ENCODE measurements at regions not wholly inside any gene's neighbourhood (a gene's known extent, or its start where the extent isn't known, plus 50 kb on each side); places are given as distances from the start of the nearest gene placed in this dataset.

DNA sequence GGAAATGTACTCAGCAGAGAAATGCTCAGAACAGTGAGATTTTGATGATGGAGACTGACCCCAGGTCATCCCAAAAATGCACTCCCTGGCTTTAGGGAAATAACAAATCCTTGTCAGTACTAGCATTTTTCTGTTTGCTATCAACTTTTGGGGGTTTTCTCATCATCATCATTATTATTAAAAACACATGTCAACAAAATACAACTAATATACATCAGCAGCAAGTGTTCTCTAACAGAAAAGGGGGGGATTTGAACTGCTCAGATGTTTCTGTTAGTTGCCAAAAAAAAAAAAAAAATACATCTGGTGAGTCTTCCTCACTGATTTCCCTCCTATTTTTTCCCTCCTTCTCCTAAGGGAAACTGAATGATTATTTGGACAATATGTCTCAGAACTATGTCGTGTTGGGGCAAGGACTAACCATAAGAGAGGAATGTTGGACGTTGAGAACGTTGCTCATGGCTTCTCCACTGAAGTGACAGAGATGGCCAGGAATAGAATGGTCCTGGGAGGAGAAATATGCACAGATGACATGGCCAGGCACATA lies 230.0 kb upstream of the MCTP2 start:
- no peak for DNase-seq

DNA sequence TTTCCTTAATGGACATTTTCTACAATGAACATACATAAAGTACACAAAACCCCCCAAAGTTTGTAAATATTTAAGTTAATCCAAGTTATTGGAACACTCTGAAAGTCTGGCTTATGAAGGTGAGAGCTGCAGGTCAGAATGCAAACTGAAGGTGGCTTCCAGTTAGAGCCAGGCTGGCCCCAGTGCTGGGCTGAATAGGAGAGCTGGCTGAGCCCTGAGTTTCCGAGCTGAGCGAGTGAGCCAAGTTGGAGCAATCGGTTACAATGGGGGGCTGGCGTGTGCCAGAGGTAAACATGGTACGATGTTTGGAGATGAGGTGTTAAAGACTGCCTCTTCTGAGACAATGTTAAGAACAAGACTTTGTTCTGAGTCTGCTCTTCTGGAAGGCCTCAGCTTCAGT lies 230.8 kb upstream of the MCTP2 start:
- DNase-seq: no peak

DNA sequence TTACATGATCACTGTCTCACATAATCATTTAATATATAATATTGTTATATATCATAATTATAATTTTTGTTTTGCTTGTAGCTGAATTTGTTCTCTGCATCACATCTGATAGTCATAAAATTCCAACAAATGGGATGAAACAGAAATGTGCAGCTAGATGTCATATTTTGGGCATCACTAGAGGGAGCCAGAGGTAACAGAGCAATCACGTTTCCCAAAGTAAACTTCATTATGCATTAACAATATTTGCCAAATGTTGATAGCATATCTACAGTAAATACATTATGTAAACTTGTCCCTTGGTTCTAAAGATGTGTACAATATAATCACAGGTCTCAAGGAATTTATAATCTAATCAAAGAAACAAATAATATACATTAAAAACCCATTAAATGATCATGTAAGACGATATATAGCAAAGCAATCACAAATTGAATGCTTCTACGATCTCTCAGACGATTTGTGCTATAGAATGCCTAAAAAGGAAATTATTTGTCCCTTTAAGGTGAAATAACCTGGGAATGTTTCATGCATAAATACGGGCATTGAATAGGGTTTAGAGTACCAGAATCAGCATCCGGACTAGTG lies 234.2 kb upstream of the MCTP2 start:
- DNase-seq: no peak

DNA sequence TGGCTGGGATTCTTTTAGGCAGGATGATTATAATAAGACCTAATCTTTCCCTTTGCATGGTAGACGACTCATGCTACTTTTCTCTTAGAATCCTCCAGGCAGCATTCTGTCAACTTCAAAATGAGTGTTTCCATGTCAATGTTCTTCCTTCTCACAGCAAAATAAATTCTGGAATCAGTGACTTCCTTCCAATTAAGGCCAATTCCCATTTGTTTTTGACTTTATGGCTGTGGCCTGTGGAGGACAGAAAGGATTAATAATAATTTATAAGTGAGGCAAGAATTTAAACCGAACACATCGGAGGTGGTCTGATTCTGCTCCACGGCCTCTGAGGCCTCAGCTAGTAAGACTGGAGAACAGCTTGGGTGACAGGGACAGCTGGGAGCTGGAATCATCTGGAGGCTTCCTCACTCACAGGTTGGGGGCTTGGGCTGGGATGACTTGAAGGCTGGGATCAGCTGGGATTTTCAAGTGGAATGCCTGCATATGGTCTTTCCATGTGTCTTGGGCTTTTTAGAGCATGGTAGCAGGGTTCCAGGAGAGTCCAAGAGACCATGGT lies 241.8 kb upstream of the MCTP2 start:
- DNase-seq: no peak

DNA sequence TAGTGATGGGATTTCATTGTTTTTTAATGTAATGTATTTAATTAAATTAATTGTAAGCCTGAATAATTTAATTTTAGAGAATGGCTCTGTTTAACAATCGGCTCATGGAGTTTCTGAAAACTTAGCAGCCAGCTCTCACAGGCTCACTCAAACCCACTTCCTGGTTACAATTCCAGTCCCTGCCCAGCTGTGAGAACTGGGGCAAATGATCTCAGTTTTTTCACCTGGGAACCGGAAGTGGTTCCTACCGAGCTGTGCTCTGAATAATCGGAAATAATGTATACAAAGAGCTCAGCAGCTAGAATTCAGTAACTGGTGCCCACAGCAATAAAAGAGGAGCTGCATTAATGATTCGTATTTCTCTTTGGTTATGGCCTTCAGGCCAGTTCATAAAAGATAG lies 244.3 kb upstream of the MCTP2 start:
- peak; percentile 63 for DNase-seq

DNA sequence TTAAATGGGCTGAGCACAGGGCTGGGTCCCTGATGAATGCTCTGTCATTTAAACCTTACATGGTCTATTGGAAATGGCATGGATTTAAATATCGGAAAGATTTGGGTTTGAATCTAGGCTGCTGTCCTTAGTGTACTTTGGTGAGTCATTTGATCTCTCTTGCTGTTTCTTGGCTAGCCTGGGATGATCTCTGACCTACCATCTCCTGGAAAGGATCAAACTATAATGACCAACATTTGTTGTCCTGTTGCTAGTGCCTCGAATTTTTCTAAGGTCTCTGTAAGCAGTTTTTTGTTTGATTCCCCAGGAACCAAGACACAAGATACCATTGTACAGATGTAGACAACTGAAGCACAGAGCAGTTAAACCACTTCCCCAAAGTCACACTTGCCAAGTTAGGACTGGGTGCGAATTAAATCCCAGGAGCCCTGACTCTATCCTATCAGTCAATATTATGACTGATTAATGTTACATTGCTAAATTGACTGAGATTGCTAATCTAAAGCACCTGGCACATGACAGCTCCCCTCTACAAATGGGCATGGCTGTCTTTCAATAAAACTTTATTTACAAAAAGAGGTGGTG lies 244.9 kb upstream of the MCTP2 start:
- DNase-seq: no peak

DNA sequence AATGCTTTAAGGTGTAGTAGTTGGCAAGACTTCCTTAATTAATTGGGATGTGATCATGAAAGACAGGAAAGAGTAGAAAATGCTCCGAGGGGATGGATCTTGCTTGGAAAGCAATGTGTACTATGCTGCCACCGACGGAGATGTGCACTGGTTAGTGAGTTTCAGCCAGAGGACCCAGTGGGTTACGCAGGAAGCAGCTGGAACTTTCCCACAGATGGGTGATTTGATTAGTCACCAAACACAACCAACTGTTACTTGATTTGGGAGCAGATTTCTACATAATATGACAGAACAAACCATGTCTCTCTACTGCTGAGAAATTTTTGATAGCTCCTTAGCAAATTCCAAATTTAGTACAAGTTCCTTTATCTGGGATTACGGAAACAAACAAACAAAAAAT lies 245.4 kb upstream of the MCTP2 start:
- DNase-seq: no peak

DNA sequence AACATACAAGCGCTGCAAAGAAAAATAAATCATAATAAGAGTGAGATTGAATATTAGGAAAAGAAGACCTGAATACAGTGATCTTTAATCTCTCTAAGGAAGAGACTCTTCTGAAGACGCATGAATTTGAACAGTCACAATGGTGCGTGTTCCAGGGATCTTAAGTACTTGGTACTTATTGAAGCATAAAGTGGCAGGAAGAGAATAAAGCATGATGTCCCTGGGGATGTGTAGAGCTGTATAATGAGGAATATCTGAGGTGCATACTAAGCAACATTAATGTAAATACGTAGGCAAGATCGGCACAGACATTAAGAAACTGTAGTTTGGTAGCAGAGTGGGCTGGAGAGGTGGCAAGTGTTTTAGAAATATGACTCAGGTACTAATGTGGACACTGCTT lies 246.2 kb upstream of the MCTP2 start:
- DNase-seq: no peak

DNA sequence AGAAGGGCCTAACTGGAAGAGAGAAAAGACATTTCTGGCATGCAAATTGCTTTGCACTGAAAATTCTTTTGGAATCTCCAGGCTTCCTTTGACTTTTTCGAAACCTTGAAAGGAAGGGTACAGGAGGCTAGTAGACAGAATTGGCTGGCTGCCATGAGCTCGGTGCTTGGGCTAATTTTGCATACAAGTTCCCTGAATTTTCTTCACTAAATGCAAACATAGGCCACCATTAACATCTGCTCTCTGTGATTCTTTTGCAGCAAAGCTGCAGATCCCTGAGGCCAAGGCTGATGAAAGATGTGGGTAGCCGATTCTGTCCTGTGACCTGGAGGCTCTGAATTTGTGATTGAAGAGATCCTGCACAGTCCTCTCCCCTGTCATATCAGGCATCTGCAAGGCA lies 247.8 kb upstream of the MCTP2 start:
- DNase-seq: no peak

DNA sequence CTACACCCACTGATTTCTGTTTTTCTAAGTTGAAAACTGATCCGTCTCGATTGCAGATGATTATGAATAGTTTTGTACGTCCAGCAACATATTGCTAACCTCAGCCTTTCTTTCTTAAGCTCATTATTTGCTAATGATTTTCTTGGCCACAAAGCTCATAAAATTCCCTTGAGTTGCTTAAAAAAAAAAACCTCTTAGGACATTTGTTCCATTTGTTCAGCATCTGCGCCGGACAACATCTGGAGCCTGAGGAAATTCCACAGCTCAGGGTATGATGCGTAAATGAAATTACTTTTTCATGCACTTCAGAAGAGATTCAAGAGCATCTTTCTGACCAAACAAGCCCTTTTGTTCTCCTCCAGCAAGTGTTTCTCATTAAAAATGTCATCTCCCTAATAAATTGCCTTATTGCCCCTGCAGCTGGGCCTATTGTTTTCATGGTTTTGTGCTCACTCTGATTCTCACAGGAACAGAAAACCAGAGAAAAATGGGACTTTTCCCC lies 249.1 kb upstream of the MCTP2 start:
- no peak for DNase-seq

DNA sequence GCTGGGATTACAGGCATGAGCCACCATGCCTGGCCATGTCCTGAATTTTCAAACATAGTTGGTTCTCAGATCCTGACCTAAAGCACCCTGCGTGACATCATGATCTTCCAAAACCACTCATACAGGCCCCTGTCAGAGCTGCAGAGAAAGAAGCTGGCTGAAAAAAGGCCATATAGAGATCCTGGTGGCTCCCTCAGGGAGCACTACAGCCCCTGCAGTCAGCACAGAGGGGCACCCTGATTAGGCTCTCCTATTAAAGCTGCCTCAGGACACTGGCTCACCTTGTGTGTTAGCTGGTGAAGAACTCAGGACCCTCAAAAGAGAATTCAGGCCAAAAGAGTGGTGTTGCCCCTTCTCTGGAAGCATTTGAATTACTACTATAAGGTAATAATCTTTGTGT lies 249.7 kb upstream of the MCTP2 start:
- no peak for DNase-seq

DNA sequence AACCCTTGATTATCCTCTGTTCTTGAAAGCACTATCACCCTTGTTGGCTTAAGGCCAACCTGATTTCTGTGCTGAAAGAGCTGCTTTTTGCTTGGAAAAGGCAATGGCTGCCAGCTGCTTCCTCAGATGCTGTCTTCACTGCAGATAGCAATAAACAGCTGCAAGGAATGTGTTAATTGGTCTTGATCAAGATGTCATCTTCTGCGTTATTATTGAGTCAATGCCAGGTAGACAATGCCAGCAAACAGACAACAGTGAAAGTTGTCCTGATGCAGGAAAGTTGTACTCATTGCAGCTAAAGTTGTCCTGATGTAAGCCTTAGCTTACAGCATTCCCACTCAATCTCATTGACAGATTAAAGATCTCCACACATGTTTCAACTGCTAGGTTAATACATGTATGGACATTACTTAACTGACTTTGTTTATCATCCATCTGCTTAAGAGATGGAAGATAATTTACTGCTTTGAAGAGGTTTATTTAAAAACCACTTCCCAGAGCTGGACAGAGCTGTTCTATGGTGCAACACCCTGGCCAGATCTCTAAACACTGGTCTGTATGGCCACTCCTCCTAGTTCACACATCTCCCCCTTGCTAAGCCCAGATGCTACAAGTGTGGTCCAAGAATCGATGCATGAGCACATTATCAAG lies 251.0 kb upstream of the MCTP2 start:
- no peak for DNase-seq

DNA sequence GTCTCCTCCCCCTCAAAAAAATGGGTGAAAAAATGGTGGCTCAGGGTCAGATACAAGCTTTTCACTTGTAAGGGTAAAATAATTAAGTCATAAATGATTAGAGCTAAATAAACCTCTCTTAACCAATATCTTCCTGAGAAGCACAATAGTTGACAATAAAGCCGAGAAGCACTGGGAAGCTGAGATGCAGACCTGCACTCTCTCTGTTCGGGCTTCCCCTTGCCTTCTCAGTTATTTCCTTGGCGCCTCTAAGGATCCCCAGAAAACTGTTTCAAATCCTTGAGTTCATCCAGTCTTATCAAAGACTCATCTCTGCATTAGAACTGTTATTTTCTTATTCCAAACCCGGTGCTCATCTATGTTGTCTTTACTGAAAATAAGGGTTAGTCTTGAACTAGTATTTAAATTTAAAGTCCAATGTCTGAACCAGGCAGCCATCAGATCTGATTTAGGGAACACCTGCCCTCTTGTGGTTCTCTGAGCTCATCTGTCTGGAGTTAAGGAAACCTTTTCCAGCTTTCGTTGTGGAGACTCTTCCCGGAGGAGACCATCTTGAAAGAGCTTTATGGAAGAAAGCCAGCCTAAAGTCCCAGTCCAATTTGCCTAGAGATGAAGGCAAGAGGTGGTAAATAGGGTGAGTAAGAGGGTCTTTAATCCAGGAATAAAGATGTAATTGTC lies 256.4 kb upstream of the MCTP2 start:
- DNase-seq: no peak

DNA sequence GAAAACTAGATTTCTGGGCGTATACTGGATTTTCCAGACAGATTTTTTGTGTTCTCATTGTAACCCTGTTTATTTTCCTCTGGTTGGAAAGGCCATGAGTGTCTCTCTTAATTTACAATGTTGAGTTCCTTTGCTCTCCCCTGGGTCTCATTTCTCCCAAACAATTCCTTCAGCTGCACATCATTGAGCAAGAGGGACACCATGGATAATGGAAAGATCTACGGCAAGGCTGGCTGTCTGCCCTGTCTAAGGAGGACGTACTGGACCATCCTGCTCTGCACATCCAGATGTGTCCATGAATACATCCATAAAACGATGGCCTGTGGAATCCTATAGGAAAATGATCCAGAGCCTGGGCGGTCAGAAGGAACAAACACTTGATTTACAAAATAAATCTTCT lies 258.1 kb upstream of the MCTP2 start:
- no peak for DNase-seq

DNA sequence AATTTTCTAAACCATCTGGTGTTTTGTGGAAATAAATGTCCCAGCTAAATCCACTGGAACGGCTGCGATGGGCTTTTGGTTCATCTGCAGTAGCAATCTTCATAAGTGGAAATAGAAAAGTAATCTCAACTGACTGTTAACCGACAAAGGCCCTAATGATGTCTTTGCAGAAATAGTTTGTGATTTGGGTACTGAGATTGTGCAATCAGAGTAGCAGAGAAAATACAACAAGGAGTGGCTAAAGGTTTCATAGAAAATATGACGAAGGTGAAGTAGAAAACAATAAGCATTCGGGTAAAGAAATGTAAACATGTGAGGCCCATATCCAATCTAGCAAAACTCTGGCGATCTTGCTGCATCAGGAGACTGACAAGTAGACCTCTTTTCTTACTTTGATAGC lies 262.6 kb upstream of the MCTP2 start:
- DNase-seq: no peak

DNA sequence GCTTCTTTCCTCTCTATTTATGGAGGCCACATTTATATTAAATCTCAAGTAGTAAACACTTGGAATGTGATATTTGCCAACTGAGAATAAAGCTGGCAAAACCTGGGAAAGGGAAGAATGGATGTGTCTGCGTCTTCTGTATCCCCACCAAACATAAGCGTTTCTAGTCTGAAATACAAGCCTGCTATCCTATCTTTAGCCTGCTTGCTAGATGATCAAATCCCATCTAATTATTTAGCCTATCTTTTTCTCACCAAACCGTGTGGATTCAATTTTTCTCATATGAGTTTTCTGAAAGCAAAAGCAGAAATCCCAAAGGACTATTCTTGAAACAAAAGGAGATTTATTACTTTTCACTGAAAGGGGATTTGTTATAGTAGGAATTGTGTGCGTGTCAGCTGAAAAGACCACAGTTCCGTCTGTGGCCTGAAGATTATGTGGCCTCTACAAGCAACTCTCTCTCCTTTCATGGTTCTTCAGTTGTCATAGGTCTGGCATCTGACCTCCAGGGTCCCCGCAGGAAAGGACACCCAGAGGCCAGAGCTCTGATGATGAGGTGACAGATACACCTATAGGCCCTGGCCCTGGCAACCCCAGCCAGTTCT lies 266.0 kb upstream of the MCTP2 start:
- no peak for DNase-seq

DNA sequence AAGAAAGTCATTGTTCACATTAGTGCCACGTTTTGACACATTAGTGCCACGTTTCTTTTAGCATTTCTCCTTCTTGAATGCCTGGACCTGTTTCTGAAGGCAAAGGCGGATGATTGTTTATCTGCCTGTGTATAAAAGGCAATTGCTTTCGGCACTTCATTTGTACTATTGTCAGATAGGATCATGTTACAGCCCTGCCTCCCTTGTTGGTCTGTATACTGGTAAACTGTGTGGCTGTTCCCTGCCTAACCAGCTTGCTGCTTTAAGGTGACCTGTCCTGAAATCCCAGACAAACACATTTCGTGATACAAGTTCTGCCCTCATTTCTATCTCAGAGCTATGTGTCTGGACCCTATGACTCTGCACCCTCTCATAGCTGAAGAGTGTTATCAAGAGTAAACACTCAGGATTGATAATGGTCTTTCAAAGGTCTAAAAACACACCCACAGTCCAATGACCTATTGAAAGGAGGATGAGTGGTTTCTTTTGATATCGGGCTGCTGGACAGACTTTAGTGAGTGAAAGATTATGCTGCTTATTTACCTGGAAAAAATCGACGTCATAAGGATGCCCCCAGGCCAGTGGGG lies 276.3 kb upstream of the MCTP2 start:
- DNase-seq: no peak

DNA sequence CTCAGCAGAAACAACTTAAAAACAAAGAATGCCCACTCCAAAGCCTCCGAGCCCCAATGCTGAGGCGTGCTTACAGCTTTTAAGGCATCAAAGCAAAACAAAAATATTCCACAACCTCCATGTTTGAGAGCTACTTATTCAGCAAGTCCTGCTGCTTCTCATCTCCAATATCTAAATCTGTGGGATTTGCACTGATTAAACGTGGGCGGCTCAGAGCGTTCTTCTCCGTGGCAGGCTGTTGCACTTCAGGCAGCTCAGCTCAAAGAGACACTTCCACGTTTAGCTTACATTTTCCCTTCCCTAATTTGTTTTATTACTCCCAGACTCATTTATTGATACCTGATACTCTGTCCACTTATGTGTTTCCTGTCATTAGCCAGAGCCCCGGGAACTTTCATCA lies 282.6 kb upstream of the MCTP2 start:
- DNase-seq: no peak

DNA sequence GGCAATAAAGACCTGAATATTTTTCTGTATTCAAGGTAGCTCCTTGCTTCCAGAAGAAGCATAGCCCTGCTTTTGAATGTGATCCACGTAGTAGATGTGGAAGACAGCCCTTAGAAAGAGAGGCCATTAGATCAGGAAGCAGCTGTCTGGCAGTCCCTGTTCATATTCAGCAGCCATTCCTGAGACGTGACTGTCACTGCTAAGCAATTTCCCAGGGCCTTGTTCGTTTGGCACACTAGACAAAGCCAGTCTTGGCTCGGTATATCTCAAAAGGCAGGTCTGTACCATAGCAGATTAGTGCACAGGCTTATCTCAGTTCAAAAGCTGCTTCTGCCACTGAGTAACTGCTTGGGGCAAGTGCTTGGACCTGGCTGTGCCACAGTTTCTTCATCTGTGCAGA lies 287.8 kb upstream of the MCTP2 start:
- DNase-seq: no peak

DNA sequence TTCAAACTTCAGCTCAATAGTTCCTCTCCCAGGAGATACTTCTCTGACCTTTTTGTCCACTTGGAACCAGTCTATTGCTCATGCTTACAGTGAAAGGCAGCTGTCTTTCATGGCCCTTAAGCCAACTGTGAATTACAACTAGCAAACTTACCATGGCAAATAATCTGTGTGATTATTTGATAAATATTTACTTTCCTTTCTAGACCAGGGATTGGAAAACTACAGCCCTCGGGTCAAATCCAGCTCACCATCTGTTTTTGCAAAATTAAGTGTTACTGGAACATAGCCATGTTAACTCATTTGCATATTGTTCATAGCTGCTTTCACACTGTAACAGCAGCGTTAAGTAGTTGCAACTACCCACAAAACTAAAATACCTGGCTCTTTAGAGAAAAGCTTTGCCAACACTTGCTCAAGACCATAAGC lies 289.1 kb upstream of the MCTP2 start:
- DNase-seq: no peak

DNA sequence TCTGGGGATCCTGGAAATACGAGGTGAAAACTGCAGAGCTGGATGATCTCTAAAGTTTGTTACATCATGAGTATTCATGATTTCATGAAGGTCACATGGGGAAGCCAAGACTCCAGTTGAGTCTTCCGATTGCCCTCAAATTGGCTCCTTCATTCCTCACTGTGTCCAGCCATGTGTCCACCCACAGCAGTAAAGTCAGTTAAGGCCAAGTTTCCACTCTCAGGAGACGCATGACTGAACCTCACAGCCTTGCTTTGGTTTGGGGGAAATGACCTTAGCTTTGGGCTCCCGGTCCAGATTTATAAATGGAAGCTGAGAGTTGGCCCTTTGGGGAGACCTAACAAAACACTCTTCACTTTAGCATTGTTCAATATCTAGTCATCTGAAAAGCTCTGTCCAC lies 289.7 kb upstream of the MCTP2 start:
- DNase-seq: no peak

DNA sequence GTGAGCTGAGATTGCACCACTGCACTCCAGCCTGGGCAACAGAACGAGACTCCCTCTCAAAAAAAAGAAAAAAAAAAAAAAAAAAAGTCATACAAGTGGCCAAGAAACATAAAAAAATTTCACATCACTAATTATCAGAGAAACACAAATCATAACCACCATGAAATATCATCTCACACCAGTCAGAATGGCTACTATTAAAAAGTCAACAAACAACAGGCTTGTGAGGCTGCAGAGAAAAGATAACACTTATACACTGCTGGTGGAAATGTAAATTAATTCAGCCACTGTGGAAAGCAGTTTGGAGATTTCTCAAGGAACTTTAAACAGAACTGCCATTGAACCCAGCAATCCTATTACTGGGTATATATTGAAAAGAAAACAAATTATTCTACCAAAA lies 291.1 kb upstream of the MCTP2 start:
- no peak for DNase-seq
